ENCODE measurements at regions not wholly inside any gene's neighbourhood (a gene's known extent, or its start where the extent isn't known, plus 50 kb on each side); places are given as distances from the start of the nearest gene placed in this dataset.

GRCh38 chr14:34035934-34036250 is 85.0 kb upstream of the EGLN3 start:
- no peak for DNase-seq

GRCh38 chr14:34035177-34035933 is 84.5 kb upstream of the EGLN3 start:
- DNase-seq, result no peak

GRCh38 chr14:34034447-34035176 is 83.7 kb upstream of the EGLN3 start:
- DNase-seq, result no peak

DNA sequence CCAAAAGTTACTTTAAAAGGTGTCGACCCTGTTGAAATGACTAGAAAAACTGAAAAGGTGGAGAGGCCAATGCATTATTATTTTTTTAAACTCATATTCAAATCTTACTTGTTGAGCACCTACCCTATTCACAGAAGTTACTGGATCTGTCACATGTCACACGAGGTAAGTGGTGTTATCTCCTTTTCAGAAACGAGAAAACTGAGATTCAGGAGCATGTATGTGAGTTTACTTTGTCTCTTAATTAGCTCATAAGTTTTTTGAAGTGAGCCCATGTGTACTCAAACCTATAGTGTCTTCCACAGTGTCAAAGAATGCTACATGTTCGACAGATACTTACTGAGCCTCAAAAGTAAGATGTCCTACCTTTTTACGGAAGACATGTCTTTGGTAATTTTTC is 81.8 kb upstream of the EGLN3 start:
- no peak for DNase-seq

DNA sequence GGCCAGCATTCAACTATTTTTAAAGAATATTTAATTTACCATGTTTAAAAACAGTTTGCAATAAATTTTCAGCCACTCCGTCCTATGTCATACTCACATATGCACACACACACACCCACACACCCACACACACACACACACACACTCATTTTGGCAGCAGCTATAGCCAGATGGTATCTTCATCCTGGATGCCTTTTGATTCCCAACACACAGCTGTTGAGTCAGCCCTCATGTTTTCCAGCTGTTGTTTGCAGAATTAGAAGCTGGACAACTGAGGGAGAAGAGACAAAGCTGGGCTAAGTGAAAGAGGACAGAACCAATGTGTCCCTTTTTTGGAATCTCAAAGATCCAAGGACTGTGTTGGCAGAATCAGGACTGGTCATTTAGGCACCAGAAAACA is 80.0 kb upstream of the EGLN3 start:
- no peak for DNase-seq

DNA sequence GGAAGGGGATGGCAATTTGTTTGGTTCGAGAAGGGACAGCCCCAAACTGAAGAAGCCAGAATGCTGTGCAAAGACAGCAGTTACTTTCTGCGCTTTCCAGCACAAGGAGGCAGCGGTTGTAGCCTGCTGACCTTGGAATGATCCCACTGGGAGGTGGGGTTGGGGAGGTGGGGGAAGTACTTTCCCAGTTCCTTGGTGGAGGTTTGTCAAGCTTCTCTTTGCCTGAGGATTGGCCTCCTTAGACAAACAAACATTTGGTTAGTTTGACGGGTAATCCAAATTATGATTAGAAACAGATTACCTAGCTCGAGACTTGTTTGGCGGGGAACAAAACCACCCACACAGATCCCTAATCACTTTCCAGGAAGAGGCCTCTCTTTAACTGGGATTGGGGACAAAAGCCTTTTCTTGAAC is 79.1 kb upstream of the EGLN3 start:
- DNase-seq, result no peak

- DNase-seq, result no peak
Measured at GRCh38 chr14:34027990-34028495, 77.2 kb upstream of the EGLN3 start.

- DNase-seq, result no peak
Measured at GRCh38 chr14:34027130-34027989, 76.5 kb upstream of the EGLN3 start.

- DNase-seq, result no peak
Measured at GRCh38 chr14:34025325-34026017, 74.6 kb upstream of the EGLN3 start.

GRCh38 chr14:34024768-34025144 is 73.9 kb upstream of the EGLN3 start:
- no peak for DNase-seq

GRCh38 chr14:34023824-34024767 is 73.2 kb upstream of the EGLN3 start:
- no peak for DNase-seq

GRCh38 chr14:34021096-34021495 is 70.2 kb upstream of the EGLN3 start:
- DNase-seq, result no peak

DNA sequence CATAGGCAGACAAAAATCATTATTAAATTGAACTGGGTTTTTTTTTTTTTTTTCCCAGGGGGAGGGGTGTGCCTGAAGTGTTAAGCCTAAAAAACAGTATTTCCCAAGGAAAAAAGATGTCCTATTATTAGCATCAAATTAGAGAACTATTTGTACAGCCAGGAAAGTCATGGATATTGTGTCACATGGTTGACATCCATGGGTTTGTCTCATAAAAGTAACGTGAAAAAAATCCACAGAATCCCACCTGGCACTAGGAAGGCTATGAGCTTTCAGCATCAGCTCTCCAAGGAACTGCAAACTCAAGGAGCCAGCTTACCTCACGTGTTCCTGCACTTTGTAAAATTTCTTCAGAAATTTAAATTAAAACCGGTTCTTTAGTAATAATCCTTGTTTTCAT is 69.1 kb upstream of the EGLN3 start:
- DNase-seq, result no peak

DNA sequence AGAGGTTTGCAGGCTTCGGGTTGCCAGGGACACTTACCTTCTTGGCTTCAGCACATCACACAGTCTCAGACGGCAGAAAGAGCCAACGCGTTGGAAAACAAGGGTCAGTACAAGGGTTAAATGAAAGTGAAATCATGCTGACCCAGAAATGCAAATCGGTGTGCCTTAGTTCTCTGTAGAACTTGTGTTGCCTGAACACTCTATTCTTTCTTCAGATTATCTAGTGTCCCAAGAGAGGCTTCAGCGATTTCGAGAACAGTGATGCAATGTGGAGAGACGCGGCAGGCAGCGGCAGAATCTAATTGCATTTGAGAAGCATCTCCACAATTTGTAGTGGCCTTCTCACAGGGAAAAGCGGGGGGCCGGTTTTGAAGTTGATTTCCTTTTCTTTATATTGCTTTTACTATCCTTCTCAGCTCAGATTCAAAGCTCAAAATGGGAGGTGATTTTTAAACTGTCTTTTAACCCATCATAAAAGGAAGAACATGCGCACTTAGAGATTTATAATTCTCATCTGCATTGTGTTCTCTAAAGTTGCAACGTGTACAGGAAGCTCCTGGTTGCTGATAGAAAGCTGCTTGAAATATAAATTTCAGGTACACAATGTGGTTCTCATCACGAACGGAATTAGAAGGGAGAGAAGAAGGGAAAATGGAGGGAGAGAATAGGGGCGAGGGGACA is 67.8 kb upstream of the EGLN3 start:
- DNase-seq, result no peak

DNA sequence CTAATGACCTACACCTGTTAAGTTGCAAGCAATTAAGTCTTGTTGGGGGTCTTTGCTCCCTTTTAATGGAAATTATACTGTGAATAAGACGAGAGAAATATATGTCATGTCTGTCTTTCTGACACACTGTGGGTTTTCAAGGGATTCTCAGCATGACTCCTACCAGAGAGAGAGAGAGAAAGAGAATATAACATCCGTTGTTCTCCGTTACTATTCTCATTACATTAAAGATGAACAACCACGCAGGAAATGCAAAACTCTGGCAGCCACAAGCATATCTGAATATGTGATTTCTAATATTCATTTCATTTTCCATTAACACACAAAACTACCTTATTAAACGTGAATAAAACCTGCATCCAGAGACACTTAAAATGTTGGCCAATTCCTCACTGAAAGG is 67.3 kb upstream of the EGLN3 start:
- no peak for DNase-seq

GRCh38 chr14:34015383-34015782 is 64.5 kb upstream of the EGLN3 start:
- DNase-seq, result no peak

DNA sequence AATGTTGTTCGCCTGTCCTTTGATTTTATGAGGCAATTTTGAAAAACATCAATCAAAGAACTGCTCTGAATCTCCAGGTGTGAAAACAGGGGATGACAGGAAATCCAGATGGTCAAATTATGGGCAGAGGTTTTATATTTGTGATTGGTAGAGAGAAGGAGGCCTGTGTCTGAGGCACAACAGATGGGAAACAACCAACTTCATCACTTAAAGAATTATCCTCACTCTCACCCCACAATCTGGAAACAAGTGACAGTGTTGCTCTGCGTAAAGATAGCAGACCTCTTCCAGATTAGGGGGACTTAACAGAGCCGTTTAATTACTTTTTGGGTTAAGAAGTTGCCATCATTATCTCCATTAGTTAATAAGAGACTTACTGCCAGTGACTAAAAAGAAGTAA is 64.1 kb upstream of the EGLN3 start:
- DNase-seq, result no peak

DNA sequence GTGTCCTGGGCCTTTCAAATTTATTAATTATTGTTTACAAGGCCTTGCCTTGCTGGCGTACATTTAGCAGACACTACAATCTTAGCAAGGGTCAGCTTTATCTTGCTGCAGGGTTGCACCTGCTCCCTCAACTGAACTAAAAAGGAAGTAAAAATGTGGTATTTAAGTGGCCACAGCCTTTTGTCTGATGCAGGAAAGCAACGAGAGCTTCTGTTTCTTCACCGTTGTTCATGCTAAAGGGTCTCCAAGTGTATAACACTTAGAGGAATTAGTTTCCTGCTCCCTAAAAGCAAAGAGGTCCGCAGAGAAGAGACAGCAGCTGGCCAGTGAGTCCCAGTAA is 62.8 kb upstream of the EGLN3 start:
- no peak for DNase-seq

DNA sequence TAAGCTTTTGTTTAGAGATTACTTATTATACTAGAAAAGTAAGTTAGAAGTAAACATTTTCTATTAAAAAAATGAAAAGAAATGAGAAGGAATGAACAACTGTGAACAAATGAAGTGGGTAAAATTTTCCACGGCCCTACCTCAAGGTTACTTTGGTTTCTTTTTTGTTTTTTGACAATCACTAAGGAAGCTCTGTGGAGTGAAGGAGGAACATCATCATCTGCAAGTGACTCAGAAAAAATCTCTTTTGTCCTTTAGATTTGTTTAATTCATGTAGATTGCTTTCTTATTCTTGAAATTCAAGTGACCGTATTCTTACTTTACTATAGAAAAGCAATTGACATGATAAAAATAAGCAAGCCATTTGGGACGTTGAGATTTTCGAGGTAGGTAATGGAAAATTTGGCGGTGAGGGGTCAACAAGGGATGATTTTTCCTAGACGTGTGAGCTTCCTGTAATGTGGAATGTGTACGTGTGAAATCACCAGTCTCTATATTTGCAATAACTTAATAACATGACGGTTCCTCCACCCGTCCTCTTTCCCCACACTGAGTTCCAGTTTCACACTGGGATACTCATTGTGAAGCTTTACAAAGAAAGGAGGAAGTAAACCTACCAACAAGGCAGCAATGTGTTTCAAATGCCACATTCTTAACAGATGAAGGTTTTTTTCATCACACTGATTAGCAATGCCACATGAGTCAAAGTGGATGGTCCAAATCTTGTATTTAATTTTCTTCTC is 62.3 kb upstream of the EGLN3 start:
- no peak for DNase-seq

DNA sequence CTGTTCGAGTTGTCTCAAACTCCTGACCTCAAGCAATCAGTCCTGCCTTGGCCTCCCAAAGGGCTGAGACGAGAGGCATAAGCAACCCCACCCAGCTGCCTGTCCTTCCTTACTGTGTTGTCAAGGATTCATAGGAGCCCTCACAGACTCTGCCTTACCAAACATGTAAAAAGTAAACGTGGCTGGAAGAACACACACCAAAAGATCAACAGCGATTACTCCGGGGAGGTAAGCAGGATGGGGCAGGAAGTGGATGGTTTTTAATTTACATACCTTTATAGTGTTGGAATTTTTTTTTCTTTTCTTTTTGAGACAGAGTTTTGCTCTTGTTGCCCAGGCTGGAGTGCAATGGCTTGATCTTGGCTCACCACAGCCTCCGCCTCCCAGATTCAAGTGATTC is 61.5 kb upstream of the EGLN3 start:
- DNase-seq, result no peak

DNA sequence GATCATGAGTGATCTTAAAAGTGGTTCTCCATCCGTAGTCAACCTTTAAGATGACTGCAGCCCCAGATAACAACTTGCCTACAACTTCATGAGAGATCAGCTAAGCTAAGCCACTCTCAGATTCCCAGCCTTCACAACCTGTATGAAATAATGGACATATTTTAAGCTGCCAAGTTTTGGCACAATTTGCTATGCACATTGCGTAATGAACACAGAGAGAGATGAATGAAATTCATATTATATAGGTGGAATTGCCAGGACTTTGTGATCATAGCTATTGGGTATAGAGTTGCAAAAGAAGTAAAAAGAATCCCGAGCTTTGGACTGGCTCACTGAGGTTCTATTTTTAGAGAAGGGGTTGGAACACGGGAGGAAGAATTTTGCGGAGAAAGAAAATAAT is 59.1 kb upstream of the EGLN3 start:
- DNase-seq, result no peak
